ENCODE measurements at regions not wholly inside any gene's neighbourhood (a gene's known extent, or its start where the extent isn't known, plus 50 kb on each side); places are given as distances from the start of the nearest gene placed in this dataset.

DNA sequence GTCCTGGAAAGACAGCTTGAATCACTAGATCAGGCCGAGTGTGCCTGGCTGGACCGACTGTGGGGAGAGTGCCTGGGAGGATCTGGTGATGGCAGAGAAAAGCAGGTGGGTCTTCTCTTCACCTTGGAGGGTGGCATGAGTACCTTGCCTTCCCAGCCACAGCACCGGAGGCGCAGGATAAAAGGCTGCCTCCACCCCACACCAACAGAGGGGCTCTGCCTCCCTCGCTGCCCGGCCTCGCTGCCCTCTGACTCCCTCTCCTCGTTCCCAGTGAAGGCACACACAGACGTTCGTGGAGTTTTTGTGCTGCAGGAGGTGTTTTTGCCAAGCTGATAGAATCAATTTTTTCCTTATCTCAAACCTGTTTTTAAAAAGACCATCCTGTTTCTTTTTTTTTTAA lies 71.4 kb upstream of the HAAO start:
- no peak for DNase-seq

DNA sequence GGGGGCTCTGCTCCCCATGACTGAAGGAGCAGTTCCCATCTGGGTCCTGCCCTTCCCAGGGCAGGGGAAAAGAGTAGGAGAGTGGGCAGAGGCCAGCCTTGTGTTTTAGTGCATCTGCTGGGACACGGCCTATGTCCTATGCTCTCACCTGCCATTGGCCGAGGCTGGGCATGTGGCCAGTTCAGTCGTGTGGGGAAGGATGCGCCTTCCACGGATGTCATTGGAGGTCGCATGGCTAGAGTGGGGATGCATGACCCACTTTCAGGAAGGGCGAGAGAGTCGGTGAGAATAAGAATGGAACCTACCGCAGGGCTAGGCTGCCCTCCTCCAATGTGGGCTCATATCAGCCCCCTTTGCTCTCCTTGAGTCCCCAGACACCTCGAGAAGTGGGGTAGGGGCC lies 70.9 kb upstream of the HAAO start:
- DNase-seq = no peak

DNA sequence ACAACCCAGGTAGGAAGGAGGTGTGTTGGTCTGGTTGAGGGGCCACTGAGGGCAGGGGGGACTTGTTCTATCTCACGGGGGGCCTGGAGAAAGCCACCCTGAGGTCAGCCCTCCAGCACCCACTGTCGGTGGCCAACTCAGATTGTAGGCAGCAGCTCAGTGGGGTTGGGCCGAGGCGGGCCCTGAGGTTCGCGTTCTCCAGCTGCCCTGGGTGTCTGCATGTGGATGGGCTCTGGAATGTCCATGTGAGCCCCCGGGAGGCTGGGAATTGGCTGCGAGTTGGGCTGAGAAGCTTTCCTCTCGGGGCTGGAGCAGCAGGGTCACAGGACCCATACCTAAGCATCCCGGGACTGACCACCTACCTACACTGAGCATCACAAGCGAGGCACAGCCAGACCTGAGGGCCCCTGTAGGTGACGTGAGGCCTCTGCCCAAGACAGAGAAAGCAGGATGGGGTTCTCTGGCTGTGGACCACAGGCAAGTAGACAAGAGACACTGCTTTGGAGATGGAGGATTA lies 70.3 kb upstream of the HAAO start:
- DNase-seq = no peak

DNA sequence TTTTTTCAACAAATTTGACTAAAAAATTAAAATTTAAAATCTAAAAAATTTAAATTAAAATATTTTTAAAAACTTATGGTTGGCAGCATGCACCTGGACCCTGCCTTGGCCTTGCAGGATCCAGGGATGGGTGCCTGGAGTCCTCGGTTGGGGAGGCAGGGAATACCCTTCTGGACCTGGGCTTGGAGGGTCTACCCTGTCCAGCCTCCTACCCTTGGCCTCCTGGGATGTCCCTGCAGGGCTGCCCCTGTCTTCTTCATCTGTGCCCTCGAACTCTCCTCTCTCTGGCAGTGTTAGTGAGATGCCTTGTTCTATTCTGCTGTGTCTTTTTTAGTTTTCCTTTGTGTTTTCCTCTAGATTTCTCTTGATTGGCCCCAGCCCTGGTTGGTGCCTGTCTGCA lies 68.9 kb upstream of the HAAO start:
- no peak for DNase-seq

DNA sequence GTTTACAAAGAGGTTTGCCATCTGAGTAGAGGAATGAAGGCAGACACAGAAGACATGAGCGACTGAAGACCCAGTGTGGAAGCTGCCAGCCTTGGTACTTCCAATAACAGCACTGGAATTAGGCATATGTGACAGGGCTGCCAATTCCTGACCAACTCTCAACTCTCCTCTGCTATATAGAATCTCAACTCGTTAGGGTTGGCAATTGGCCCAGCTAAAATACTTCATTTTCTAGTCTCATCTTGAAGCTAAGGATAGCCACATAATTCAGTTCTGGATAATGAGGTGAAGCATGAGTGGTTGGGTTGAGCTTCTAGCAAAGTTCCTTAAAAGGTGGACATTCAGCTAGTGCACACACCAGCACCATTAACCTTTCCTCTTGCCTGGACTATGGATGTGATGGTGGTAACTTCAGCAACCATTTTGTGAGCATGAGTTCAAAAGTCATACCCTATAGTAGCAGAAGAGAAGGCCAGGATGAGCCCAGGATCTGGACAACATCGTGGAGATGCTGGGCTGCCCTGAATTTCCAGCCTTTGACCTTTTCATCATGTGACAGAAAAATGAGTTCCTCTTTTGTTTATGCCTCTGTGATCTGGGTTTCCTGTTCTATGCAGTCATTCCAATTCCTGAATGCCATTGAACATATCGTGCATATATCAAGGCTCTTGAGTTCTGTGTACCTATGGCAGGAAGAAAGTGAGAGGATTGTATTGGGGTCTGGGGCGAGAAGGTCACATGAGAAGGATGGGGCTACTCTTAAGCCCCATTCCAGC lies 68.1 kb upstream of the HAAO start:
- DNase-seq = no peak

DNA sequence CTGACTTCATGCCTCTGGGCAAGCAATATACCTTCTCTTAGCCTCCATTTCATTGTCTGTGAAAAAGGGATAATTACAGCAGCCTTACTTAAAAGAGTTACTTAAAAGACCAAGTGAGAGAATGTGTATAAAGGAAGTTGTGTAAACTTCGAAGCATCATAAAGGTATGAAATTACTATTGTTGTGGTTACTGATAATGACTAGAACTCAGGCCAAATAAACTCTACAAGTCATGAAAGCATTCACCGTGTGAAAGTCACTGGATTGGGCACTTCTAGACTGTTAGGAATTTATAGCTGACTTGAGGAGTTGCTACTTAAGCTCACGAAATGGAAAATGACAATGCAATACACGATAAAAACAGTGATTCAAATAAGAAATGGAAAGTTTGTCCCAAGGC lies 67.4 kb upstream of the HAAO start:
- no peak for DNase-seq

DNA sequence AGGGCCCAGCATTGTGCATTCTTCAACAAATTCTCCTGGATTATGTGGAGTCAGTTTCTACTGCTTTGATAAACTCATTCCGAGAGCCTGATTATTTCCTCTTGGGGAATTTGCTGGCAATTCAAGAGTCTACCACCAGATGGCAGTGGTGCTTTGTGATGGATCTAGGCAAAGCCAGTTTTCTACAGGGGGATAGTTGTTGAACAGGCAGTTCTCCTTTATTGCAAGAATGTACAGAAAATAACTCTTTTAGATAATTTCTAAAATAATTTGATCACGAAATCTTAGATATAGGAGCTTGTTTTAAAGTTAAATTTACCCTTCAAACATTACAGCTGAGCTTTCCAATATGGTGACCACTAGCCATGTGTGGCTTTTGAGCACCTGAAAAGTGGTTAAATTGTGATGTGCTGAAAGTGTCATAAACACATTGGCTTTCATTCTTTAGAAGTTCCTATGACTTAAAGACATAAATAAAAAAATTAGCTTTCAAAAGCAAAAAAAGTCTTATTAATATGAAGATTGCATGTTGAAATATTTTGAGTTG lies 66.7 kb upstream of the HAAO start:
- peak; percentile 71 for DNase-seq

DNA sequence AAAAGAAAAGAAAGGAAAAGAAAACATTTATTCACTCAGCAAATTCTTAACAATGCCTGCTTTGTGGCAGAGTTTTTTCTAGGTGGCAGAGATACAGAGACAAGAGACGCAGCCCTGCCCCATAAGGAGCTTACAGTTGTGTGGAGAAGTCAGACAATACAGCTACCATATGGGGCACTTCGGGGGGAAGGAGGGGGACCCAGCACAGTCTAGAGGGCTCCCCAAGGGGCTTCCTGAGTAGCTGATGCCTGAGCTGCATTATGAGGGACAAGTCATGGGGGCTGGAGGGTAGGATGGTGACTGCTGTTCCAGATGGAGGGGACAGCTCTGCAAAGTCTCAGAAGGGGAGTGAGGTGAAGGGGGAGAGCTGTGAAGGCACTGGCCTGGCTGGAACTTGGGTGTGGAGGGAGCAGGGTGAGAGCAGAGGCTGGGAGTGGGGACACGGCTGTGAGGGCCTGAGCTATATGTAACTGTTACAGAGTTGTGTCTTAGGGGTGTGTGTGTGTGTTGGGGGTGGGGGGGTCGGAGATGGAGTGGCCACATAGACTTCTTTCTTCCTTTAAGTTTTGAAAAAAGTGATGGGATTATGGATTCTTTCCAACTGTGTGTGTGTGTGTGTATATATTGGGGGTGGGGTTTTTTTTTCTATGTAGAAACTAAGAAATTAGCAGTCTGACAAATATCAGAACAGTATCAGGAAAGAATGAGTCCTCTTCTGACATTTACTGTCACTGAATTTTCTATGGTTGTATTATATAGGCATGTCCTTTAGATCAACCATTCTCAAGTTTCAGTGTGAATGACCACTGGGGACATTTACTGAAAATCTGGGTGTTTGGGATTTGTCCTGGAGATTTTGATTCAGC lies 66.0 kb upstream of the HAAO start:
- no peak for DNase-seq

DNA sequence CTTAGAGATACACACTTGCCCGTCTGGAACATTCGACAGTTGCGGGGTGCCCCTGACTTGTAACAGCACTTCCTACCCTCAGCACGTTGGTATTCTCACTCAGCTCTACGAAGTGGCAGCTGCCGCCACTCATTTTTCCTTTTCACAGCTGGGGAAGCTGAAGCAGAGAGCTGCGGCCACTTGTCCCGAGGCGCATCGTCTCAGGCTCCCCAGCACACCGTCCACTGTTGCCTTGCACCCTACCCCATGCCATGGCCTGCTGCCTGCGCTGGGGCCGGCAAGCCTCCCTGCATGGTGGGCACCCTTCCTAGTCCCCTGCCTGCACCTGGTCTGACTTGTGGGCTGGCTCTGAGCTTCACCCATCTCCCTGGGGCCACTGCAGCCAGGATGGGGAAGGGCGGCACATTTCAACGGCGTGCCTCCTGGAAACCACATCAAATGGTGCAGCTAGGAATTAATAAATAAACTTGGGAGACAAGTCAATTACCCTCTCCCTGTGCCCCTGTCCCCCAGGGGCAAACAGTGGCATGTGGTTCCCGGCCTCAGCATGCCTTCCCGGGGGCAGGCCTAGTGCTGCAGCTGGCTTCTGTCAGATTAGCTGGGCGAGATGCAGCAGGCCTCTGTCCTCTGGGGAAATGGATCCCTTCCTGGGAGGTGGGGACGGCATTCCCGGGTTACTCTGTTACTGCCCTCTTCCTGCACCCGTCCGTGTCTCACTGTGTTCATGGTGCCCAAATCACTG lies 64.7 kb upstream of the HAAO start:
- DNase-seq = no peak

DNA sequence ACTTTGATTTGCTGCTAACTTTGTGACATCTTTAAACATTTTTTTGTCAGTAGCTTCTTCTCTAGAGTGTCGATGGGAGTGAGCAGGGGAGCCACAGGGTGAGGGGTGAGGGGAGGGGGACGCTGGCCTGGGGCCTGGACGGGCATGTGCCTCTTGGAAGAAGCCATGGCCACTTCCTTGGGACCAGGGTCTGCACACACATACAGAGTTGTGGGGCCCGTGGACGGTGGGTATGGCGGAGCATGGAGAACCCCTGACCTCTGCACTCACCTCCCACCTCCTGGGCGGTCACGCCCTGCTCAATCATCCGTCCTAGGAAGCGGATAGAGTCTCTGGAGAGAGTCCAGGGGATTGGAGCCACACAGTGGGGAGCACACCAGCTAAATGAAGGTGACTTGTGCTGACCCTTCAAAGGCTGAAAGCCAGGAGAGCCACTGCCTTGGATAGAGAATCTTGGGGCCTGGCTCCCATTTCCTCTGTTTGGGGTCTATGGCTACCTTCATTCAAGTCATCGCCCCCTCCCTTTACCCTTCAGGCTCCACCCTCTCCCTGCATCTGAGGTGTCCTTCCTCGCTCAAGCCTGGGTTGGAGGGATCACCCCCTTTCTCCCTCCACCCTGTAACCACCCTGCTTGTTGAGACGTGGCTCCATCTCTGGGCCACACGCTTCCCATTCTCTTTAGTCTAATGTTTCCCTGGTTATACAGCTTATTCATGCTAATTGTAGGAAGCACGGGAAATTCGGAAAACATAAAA lies 63.9 kb upstream of the HAAO start:
- DNase-seq = no peak

DNA sequence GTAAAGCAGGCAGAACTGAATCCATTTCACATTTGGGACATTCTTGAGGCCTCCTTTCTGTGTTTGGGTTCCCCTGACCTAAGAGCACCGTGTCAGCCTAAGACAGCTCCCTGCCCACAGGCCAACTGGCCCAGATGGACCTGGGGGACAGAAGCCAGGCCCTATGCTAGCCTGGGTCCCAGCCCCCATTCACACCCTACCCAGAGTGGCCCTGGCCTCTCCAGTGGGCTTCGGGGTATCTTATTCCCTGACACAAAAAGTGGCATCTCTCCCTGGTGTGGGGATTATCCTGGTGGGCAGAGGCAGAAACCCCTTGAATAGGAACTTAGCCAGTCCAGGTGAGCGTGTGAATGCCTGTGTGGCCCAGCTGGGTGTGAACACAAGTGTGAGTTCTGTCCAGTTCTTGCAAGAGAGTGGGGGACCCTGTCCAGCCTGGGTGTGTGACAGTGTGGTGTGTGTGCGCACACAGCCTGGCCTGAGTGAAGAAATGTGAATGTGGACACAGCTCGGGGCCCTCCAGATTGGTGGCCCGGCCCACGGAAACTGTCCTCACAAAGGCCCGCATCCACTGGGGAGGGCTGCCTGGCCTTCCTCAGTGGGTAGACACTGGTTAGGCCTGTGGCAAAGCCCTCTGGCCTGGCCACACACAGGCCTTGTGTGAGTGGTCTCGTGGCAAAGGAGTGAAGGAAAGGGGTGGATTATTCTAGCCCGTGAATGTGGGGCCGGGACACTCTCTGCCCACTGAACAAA lies 63.0 kb upstream of the HAAO start:
- DNase-seq = no peak

DNA sequence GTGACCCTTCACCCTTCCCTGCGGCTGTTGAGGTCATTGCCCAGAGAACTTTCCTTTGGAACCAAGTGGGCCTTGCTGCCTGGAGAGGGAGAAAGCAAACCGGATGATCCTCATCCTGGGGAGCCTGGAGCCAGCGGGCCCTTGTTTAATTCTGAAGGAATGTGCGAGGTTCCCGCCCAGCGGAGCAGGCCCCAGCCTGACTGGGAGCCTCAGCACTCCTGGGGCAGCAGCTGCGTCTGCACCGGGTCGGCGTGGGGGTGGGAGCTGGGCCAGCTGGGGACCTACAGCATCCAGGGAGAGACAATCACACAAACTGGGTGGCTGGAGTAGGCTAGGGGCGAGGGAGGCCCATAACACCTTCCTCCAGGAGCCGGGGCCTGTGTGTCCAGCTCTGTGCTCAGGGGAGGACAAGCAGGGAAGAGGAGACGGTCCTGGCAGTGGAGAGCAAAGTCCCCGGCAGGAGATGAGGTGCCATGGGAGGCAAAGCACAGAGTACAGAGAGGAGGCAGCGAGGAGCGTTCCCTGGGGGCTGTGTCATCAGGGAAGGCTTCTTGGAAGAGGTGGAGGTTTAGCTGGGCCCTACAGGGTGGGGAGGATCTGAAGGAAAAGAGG lies 61.9 kb upstream of the HAAO start:
- no peak for DNase-seq

DNA sequence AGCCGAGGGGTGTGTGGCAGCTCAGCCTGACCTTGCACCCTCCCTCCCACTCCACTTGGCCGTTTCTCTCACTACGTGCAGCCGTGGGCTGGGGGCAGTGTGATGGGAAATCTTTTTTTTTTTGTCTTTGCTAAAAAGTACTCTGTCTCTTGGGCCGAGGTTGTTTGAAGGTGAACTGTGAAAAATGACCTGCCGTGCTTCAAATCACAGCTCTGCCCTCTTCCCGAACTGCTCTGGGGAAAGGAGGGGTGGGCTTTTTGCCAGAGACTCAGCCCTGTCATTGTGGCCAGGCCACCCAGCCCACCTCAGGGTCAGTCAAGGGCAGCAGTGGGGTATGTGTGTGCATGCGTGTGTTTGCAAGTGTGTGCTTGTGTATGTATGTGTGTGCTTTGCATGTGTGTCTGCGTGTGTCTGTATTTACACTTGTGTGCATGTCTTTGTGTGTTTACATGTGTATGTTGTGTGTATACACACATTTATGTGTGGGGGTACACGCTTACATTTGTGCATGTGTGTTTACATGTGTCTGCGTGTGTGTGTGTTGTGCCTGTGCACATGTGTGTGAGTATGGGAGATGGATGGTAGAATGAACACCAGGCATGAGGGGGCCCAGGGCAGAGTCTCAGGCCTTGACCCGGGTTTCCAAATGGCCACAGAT lies 61.3 kb upstream of the HAAO start:
- DNase-seq = no peak

DNA sequence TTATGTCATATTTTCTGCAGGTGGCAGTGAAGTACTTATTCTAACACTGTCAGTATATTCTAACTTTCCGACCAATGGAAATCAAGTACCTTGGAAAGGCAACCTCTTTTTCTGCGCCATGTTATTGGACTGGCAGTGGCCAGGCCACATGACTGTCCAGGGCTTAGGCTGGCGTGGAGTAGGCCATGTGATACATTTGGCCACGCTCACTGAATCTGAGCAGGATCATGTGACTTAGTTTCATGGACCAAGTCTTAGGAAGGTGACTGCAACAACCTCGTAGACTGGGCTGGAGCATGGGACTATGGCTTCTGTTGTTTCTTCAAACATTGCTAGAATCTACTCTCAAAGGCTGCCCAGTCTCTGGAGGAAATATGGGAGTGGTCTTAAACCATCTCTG lies 60.4 kb upstream of the HAAO start:
- no peak for DNase-seq

DNA sequence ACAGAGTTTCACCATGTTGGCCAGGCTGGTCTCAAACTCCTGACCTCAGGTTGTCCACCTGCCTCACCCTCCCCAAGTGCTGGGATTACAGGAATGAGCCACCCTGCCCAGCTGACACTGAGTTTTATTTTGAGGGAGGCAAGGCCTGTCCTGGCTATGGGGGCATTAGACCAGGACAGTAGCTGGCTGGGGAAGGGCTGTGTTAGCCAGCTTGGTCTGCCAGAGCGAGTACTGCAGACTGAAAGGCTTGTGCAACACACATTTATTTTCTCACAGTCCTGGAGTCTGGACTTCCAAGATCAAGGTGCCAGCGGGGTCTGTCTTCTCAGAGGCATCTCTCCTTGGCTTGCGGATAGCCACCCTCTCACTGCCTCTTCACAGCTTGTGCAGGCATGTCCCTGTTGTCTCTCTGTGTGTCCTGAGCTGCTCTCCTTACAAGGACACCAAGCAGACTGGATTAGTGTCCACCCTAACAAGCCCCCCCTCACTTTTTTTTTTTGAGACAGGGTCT lies 59.4 kb upstream of the HAAO start:
- no peak for DNase-seq

DNA sequence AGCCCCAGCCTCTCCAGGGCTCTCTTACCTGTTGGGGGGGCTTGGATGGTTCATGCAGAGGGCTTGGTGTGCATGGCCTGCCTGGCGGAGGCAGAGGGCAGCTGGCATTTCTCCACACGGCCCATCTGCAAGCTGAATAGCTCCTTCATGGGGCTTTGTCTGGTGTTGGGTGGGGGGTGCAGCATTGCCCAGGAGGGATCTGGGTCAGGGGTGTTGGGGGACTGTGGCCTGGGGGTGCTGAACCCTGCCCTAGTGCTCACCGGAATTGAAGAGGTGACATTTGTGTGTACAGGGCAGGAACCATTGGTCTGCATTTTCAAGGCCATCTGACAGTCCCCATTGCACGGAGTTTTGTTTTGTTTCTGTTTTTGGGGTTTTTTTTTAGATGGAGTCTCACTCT lies 58.8 kb upstream of the HAAO start:
- DNase-seq = no peak

DNA sequence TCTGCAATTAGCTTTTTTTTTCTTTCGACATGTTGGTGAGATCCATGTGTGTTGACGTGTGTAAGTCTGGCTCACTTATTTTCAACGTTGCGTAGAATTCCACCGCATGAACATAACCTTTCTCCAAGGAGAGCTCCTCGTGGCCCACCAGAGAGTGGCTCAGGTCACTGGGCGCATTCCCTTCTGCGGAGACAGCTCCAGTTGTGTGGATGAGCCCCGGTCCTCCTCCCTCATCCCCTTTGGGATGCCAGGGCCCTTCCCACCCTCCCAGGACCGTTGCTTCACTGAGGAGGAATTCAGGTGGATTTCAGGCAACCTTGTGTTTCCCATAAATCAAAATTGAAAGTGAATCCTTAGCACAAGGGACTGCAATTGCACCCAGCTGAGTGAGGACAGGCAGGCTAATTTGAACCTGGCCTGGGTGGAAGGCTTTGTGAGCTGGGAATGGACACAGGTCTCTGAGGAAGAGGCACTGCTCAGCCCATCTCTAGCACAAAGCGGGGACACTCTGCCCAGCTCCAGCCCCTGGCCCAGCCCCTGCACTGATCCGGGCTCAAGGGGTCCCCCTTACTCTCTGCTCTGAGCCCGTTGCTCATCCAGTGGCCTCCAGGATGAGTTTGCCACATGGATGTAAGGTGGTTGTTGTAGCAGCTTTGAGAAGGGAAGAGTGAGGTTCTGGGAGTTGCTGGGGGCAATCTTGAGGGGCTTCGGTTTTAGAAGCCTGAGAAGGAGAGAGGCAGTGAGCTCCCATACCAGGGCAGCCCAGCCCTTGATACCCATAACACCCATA lies 57.8 kb upstream of the HAAO start:
- no peak for DNase-seq

DNA sequence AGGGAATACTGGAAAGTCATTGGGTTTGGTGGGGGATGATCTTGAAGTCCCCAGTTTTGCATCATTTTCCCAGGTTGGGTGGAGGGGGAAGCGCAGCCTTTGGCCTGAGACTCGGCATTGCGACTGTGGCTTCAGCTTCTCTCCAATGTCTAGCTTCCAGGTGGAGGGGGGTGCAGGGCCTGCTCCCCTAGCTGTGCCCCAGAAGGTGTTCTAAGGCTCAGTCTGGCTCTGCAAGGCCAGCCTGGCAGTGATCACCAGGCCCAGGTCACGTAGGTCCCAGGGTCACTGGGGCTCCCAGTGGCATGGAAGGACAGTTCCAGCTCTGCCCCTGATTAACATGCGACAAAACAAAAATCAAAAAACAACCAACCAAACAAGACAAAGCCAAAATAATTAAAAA lies 56.9 kb upstream of the HAAO start:
- DNase-seq = no peak

DNA sequence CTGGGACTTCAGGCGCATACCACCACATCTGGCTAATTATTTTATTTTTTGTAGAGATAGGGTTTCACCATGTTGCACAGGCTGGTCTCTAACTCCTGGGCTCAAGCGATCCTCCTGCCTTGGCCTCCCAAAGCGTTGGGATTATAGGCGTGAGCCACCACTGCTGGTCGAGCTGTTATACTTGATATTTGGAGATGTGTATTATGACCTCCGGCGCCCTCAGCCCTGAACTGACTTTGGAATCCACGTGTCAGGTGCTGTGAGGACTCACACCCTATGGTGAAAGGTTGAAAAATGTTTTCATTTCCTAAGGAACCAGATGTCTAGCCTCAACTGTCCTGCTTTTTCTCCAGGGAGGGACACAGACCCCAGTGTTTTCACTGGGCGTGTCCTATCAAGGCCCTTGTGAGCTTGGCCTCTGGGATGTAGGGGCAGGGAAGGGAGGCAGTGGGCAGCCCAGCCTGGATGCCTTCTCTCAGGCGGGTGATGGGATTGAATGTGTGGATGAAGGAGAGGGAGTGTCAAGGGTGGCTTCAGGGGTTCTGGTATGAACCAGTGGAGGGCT lies 56.4 kb upstream of the HAAO start:
- DNase-seq = no peak
